Activated CD8-positive, alpha-beta T cell treated with anti-CD3 and anti-CD28 coated beads, Interleukin-2, amount 10 ng/mL, durations not matched to agents 7 days and 5 days (primary cell): ENCODE measurements at regions not wholly inside any gene's neighbourhood (a gene's known extent, or its start where the extent isn't known, plus 50 kb on each side); places are given as distances from the start of the nearest gene placed in this dataset.

Experiments
- ATAC-seq: fragments of 150-1000 bp; cut with Tn5 transposase; one replicate; pipeline ENCODE4 v1.10.0; 2021; ENCODE audit warnings: moderate library complexity
- CTCF ChIA-PET: fragments of 350-600 bp; sonication (Branson Sonifier 250); formaldehyde crosslinking; loops from one replicate; lab custom pipeline; 2021; ENCODE audit warnings: antibody characterized with exemption; lab: Charles Lee
- POLR2A ChIA-PET: fragments of 350-600 bp; sonication (Branson Sonifier 250); formaldehyde crosslinking; loops from one replicate; lab custom pipeline; 2021; ENCODE audit warnings: antibody characterized with exemption; lab: Charles Lee
- DNase-seq: peaks from one replicate; pipeline ENCODE4 v3.0.0-alpha.2; 2020
- H3K27ac Mint-ChIP-seq: one replicate; pipeline ENCODE4 v1.8.0; 2021; ENCODE audit warnings: mild to moderate bottlenecking, mixed read lengths
- H3K27me3 Mint-ChIP-seq: one replicate; pipeline ENCODE4 v1.8.0; 2021; ENCODE audit warnings: low read depth, mixed read lengths
- H3K36me3 Mint-ChIP-seq: one replicate; pipeline ENCODE4 v1.8.0; 2021; ENCODE audit warnings: low read depth, mixed read lengths
- H3K4me1 Mint-ChIP-seq: one replicate; pipeline ENCODE4 v1.8.0; 2021; ENCODE audit warnings: low read depth, mixed read lengths
- H3K4me3 Mint-ChIP-seq: one replicate; pipeline ENCODE4 v1.8.0; 2021; ENCODE audit warnings: mild to moderate bottlenecking, mixed read lengths
- H3K9me3 Mint-ChIP-seq: one replicate; pipeline ENCODE4 v1.8.0; 2022; ENCODE audit warnings: mixed read lengths; ENCODE audit not compliant: insufficient read depth

GRCh38 chr9:515665-516064 lies 301.0 kb downstream of the DOCK8 start:
- no peak overlapping the region for H3K4me3 Mint-ChIP-seq
- no peaks in the 10 kb centered on the region for H3K36me3 Mint-ChIP-seq
- peaks cover 12% of the 10 kb centered on the region for H3K4me1 Mint-ChIP-seq
- no peaks in the 10 kb centered on the region for H3K9me3 Mint-ChIP-seq
- DNase-seq (no peak), ATAC-seq (no peak)
- ChIA-PET POLR2A (no interaction called here), CTCF (interaction anchor here (0.9 to 1.2 kb wide), 2 partner anchors 11 to 45 kb away, joined by 3 to 4 read pairs; partner anchors contain the start of gene KANK1)
- no peak overlapping the region for H3K27ac Mint-ChIP-seq
- peaks cover 6% of the 10 kb centered on the region for H3K27me3 Mint-ChIP-seq

- CTCF ChIA-PET = no interaction called here
- Mint-ChIP-seq H3K9me3 (no peaks in the 10 kb centered on the region), H3K4me3 (no peak overlapping the region), H3K4me1 (peaks cover 12% of the 10 kb centered on the region), H3K27ac (no peak overlapping the region), H3K27me3 (peaks cover 2% of the 10 kb centered on the region), H3K36me3 (no peaks in the 10 kb centered on the region)
- ATAC-seq (no peak), DNase-seq (no peak)
- POLR2A ChIA-PET = no interaction called here
These were observed 303.3 kb downstream of the DOCK8 start for GRCh38 chr9:517993-518392.

- ATAC-seq (no peak), DNase-seq (no peak)
- H3K27ac Mint-ChIP-seq = peak overlapping the region; percentile 1
- CTCF ChIA-PET = no interaction called here
- peak overlapping the region; percentile 1 for H3K4me3 Mint-ChIP-seq
- H3K4me1 Mint-ChIP-seq = peaks cover 12% of the 10 kb centered on the region
- H3K27me3 Mint-ChIP-seq = peaks cover 2% of the 10 kb centered on the region
- POLR2A ChIA-PET = no interaction called here
- H3K9me3 Mint-ChIP-seq = no peaks in the 10 kb centered on the region
- no peaks in the 10 kb centered on the region for H3K36me3 Mint-ChIP-seq
These were observed 303.9 kb downstream of the DOCK8 start for GRCh38 chr9:518540-518939.

- Mint-ChIP-seq H3K27ac (no peak overlapping the region), H3K4me1 (peaks cover 12% of the 10 kb centered on the region), H3K36me3 (no peaks in the 10 kb centered on the region), H3K27me3 (no peaks in the 10 kb centered on the region), H3K4me3 (no peak overlapping the region), H3K9me3 (no peaks in the 10 kb centered on the region)
- ATAC-seq (no peak), DNase-seq (no peak)
- CTCF ChIA-PET = no interaction called here
- POLR2A ChIA-PET = no interaction called here
These were observed 304.9 kb downstream of the DOCK8 start for GRCh38 chr9:519579-519978.

GRCh38 chr9:520302-520701 lies 305.6 kb downstream of the DOCK8 start:
- no peak for DNase-seq
- H3K4me1 Mint-ChIP-seq = peaks cover 12% of the 10 kb centered on the region
- H3K27ac Mint-ChIP-seq = no peak overlapping the region
- no peaks in the 10 kb centered on the region for H3K27me3 Mint-ChIP-seq
- no peaks in the 10 kb centered on the region for H3K36me3 Mint-ChIP-seq
- CTCF ChIA-PET = no interaction called here
- POLR2A ChIA-PET = no interaction called here
- no peak overlapping the region for H3K4me3 Mint-ChIP-seq
- no peak for ATAC-seq
- no peaks in the 10 kb centered on the region for H3K9me3 Mint-ChIP-seq

GRCh38 chr9:522190-522589 lies 307.5 kb downstream of the DOCK8 start:
- ChIA-PET CTCF (no interaction called here), POLR2A (no interaction called here)
- Mint-ChIP-seq H3K9me3 (no peaks in the 10 kb centered on the region), H3K4me3 (no peak overlapping the region), H3K27ac (no peak overlapping the region), H3K36me3 (no peaks in the 10 kb centered on the region), H3K4me1 (no peaks in the 10 kb centered on the region), H3K27me3 (peaks cover 3% of the 10 kb centered on the region)
- no peak for ATAC-seq
- DNase-seq = no peak

GRCh38 chr9:522658-523057 lies 308.0 kb downstream of the DOCK8 start:
- Mint-ChIP-seq H3K4me3 (no peak overlapping the region), H3K27me3 (peaks cover 3% of the 10 kb centered on the region), H3K9me3 (no peaks in the 10 kb centered on the region), H3K27ac (no peak overlapping the region), H3K4me1 (no peaks in the 10 kb centered on the region), H3K36me3 (no peaks in the 10 kb centered on the region)
- ATAC-seq = no peak
- no peak for DNase-seq
- POLR2A ChIA-PET = no interaction called here
- CTCF ChIA-PET = no interaction called here

- Mint-ChIP-seq H3K27ac (no peak overlapping the region), H3K4me1 (no peaks in the 10 kb centered on the region), H3K27me3 (peaks cover 3% of the 10 kb centered on the region), H3K4me3 (no peak overlapping the region), H3K36me3 (no peaks in the 10 kb centered on the region), H3K9me3 (no peaks in the 10 kb centered on the region)
- ATAC-seq (no peak), DNase-seq (no peak)
- ChIA-PET CTCF (no interaction called here), POLR2A (no interaction called here)
These were observed 308.8 kb downstream of the DOCK8 start for GRCh38 chr9:523444-523843.

GRCh38 chr9:524008-524407 lies 309.3 kb downstream of the DOCK8 start:
- DNase-seq (no peak), ATAC-seq (no peak)
- Mint-ChIP-seq H3K9me3 (no peaks in the 10 kb centered on the region), H3K36me3 (no peaks in the 10 kb centered on the region), H3K27me3 (peaks cover 3% of the 10 kb centered on the region), H3K4me1 (no peaks in the 10 kb centered on the region), H3K4me3 (no peak overlapping the region), H3K27ac (no peak overlapping the region)
- ChIA-PET POLR2A (no interaction called here), CTCF (no interaction called here)

GRCh38 chr9:526904-527591 lies 312.4 kb downstream of the DOCK8 start:
- Mint-ChIP-seq H3K27me3 (peaks cover 3% of the 10 kb centered on the region), H3K27ac (no peak overlapping the region), H3K9me3 (no peaks in the 10 kb centered on the region), H3K4me1 (no peaks in the 10 kb centered on the region), H3K36me3 (no peaks in the 10 kb centered on the region), H3K4me3 (no peak overlapping the region)
- CTCF ChIA-PET = no interaction called here
- no peak for DNase-seq
- POLR2A ChIA-PET = no interaction called here
- ATAC-seq = no peak

- no peaks in the 10 kb centered on the region for H3K9me3 Mint-ChIP-seq
These were observed 311.8 kb upstream of the DMRT1 start for GRCh38 chr9:529731-530130.

GRCh38 chr9:530681-531080 lies 310.8 kb upstream of the DMRT1 start:
- no peak overlapping the region for H3K4me3 Mint-ChIP-seq
- H3K9me3 Mint-ChIP-seq = no peaks in the 10 kb centered on the region
- H3K27me3 Mint-ChIP-seq = peaks cover 6% of the 10 kb centered on the region
- ChIA-PET POLR2A (no interaction called here), CTCF (no interaction called here)
- no peak for ATAC-seq
- no peaks in the 10 kb centered on the region for H3K4me1 Mint-ChIP-seq
- H3K36me3 Mint-ChIP-seq = no peaks in the 10 kb centered on the region
- H3K27ac Mint-ChIP-seq = no peak overlapping the region
- no peak for DNase-seq

More at GRCh38 chr9:529731-530130, 311.8 kb upstream of the DMRT1 start:
- Mint-ChIP-seq H3K4me1 (no peaks in the 10 kb centered on the region), H3K27me3 (peaks cover 6% of the 10 kb centered on the region), H3K4me3 (no peak overlapping the region), H3K27ac (no peak overlapping the region), H3K36me3 (no peaks in the 10 kb centered on the region)
- DNase-seq (no peak), ATAC-seq (no peak)
- ChIA-PET CTCF (no interaction called here), POLR2A (no interaction called here)

GRCh38 chr9:532707-533106 lies 308.8 kb upstream of the DMRT1 start:
- Mint-ChIP-seq H3K9me3 (no peaks in the 10 kb centered on the region), H3K36me3 (no peaks in the 10 kb centered on the region), H3K4me3 (no peak overlapping the region), H3K27ac (no peak overlapping the region), H3K4me1 (peaks cover 8% of the 10 kb centered on the region), H3K27me3 (peaks cover 3% of the 10 kb centered on the region)
- POLR2A ChIA-PET = interaction anchor here (0.6 kb wide), 1 partner anchor 29 kb away, joined by 5 read pairs; no protein-coding TSS in a partner anchor
- ATAC-seq (no peak), DNase-seq (no peak)
- CTCF ChIA-PET = no interaction called here
